HG02763 (cell line): ENCODE measurements at regions not wholly inside any gene's neighbourhood (a gene's known extent, or its start where the extent isn't known, plus 50 kb on each side); places are given as distances from the start of the nearest gene placed in this dataset.
A peak's percentile ranks its signal among the peaks of the same experiment; 100 is the strongest.

Experiments
- ATAC-seq: cut with Tn5 transposase; IDR thresholded peaks from one replicate; pipeline ENCODE4 v1.9.1; 2021; ENCODE audit warnings: mild to moderate bottlenecking, moderate library complexity; ENCODE audit not compliant: unreplicated experiment

- no peak for ATAC-seq
These were observed 56.5 kb downstream of the DCAF8L1 start for GRCh38 chrX:27924718-27925117.

- ATAC-seq, result no peak
These were observed 57.0 kb downstream of the DCAF8L1 start for GRCh38 chrX:27924261-27924660.

- ATAC-seq, result no peak
These were observed 62.5 kb downstream of the DCAF8L1 start for GRCh38 chrX:27918799-27919198.

- no peak for ATAC-seq
These were observed 63.3 kb downstream of the DCAF8L1 start for GRCh38 chrX:27917713-27918500.

GRCh38 chrX:27915617-27916016 is 65.6 kb downstream of the DCAF8L1 start:
- ATAC-seq, result peak; percentile 51

GRCh38 chrX:27910412-27910811 is 70.8 kb downstream of the DCAF8L1 start:
- ATAC-seq, result no peak

GRCh38 chrX:27903960-27904359 is 77.3 kb downstream of the DCAF8L1 start:
- ATAC-seq, result no peak

- no peak for ATAC-seq
These were observed 86.1 kb downstream of the MAGEB10 start for GRCh38 chrX:27893871-27894270.

GRCh38 chrX:27893211-27893610 is 85.4 kb downstream of the MAGEB10 start:
- no peak for ATAC-seq

- no peak for ATAC-seq
These were observed 82.8 kb downstream of the MAGEB10 start for GRCh38 chrX:27890611-27891010.

- ATAC-seq, result no peak
These were observed 82.1 kb downstream of the MAGEB10 start for GRCh38 chrX:27889878-27890277.

GRCh38 chrX:27884654-27885053 is 76.9 kb downstream of the MAGEB10 start:
- ATAC-seq, result no peak

- ATAC-seq, result no peak
These were observed 75.8 kb downstream of the MAGEB10 start for GRCh38 chrX:27883468-27884092.

GRCh38 chrX:27882695-27883094 is 74.9 kb downstream of the MAGEB10 start:
- no peak for ATAC-seq

- ATAC-seq, result no peak
These were observed 71.1 kb downstream of the MAGEB10 start for GRCh38 chrX:27878862-27879261.
